ENCODE measurements at regions not wholly inside any gene's neighbourhood (a gene's known extent, or its start where the extent isn't known, plus 50 kb on each side); places are given as distances from the start of the nearest gene placed in this dataset.

GRCh38 chr15:47933865-47934264, 186.9 kb upstream of the SLC24A5 start:
- no peak overlapping the region for H3K4me3 ChIP-seq
- no peak for DNase-seq
- intact Hi-C loops (cut with DNase I) = no loop called here
- no peaks in the 10 kb centered on the region for H3K4me1 ChIP-seq
- no peak overlapping the region for H3K9ac ChIP-seq (ENCODE audit: low read depth in 2 of 2, low read length in 2 of 2)
- H3K9me3 ChIP-seq = no peaks in the 10 kb centered on the region
- no peaks in the 10 kb centered on the region for H3K36me3 ChIP-seq
- no peak for TF ChIP-seq CTCF (IDR thresholded peaks at IDR 0.05)
- H3K27ac ChIP-seq = no peak overlapping the region
- no peaks in the 10 kb centered on the region for H3K27me3 ChIP-seq

- Histone ChIP-seq H3K9ac (ENCODE audit: low read depth in 2 of 2, low read length in 2 of 2) (no peak overlapping the region), H3K4me1 (no peaks in the 10 kb centered on the region), H3K27me3 (no peaks in the 10 kb centered on the region), H3K9me3 (no peaks in the 10 kb centered on the region), H3K4me3 (no peak overlapping the region), H3K36me3 (no peaks in the 10 kb centered on the region), H3K27ac (no peak overlapping the region)
- TF ChIP-seq CTCF (IDR thresholded peaks at IDR 0.05) = no peak
- no peak for DNase-seq
- intact Hi-C loops (cut with DNase I) = no loop called here
Measured at GRCh38 chr15:47934342-47934741, 186.4 kb upstream of the SLC24A5 start.

DNA sequence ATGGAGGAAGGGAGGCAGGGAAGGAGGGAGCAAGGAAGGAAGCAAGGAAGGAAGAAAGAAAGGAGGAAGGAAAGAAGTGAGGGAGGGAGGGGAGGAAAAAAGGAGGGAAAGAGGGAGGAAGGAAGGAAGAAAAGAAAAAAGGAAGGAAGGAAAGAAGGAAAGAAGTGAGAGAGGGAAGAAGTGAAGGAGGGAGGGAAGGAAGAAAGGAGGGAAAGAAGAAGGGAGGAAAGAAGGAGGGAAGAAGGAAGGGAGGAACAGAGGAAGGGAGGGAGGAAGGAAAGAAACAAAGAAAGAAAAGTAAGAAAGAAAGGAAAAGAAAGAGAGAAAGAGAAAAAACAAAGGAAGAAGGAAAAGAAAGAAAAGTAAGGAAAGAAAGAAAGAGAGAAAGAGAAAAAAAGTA, 183.0 kb upstream of the SLC24A5 start:
- Histone ChIP-seq H3K9ac (ENCODE audit: low read depth in 2 of 2, low read length in 2 of 2) (no peak overlapping the region), H3K27ac (no peak overlapping the region), H3K4me1 (no peaks in the 10 kb centered on the region), H3K36me3 (no peaks in the 10 kb centered on the region), H3K27me3 (no peaks in the 10 kb centered on the region), H3K9me3 (no peaks in the 10 kb centered on the region), H3K4me3 (no peak overlapping the region)
- TF ChIP-seq CTCF (IDR thresholded peaks at IDR 0.05) = no peak
- intact Hi-C loops (cut with DNase I) = no loop called here
- no peak for DNase-seq

GRCh38 chr15:47944637-47945288, 176.0 kb upstream of the SLC24A5 start:
- Histone ChIP-seq H3K4me1 (no peaks in the 10 kb centered on the region), H3K27ac (no peak overlapping the region), H3K27me3 (no peaks in the 10 kb centered on the region), H3K9me3 (no peaks in the 10 kb centered on the region), H3K36me3 (no peaks in the 10 kb centered on the region), H3K9ac (ENCODE audit: low read depth in 2 of 2, low read length in 2 of 2) (no peak overlapping the region), H3K4me3 (no peak overlapping the region)
- intact Hi-C loops (cut with DNase I) = no loop called here
- no peak for TF ChIP-seq CTCF (IDR thresholded peaks at IDR 0.05)
- no peak for DNase-seq

GRCh38 chr15:47945872-47946650, 174.7 kb upstream of the SLC24A5 start:
- no peak for DNase-seq
- no peak overlapping the region for H3K27ac ChIP-seq

More at GRCh38 chr15:47945872-47946650, 174.7 kb upstream of the SLC24A5 start:
- H3K27me3 ChIP-seq = no peaks in the 10 kb centered on the region
- no peak for TF ChIP-seq CTCF (IDR thresholded peaks at IDR 0.05)
- H3K36me3 ChIP-seq = no peaks in the 10 kb centered on the region
- no peak overlapping the region for H3K9ac ChIP-seq (ENCODE audit: low read depth in 2 of 2, low read length in 2 of 2)
- intact Hi-C loops (cut with DNase I) = no loop called here
- no peak overlapping the region for H3K4me3 ChIP-seq
- no peaks in the 10 kb centered on the region for H3K4me1 ChIP-seq
- no peaks in the 10 kb centered on the region for H3K9me3 ChIP-seq
